ENCODE measurements at regions not wholly inside any gene's neighbourhood (a gene's known extent, or its start where the extent isn't known, plus 50 kb on each side); places are given as distances from the start of the nearest gene placed in this dataset.

DNA sequence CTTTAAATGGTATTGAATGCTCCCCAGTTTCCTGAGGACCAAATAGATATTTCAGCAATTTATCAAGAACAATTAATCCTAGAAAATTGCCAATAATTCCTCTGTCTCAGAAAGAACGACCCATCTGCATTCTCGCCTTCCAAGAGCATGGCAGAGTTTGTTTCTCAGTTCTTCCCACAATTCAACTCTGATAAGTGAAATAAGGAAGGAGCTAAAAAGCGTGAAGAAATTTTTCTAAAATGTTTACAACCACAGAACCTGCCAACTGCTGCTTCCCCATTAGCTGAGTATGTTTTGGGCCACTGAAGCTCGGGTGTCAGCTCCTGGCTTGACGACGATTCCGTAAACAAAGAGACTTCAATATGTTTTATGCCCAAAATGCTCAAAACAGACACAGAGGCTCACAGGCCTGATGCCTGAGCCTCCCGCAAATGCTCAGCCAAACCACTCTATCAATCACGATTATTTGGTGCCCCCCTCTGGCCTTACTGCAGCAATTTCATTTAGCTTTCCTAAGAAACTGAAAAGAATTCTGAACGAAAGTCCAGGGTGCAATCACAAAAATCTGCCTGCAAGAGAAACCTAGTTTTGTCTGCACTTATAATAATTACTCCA is 259.2 kb upstream of the CCDC54 start:
- DNase-seq, result peak; percentile 82

GRCh38 chr3:107124885-107125284 is 252.4 kb upstream of the CCDC54 start:
- peak; percentile 64 for DNase-seq

- DNase-seq, result no peak
These were observed 248.3 kb upstream of the CCDC54 start for GRCh38 chr3:107128946-107129345.

DNA sequence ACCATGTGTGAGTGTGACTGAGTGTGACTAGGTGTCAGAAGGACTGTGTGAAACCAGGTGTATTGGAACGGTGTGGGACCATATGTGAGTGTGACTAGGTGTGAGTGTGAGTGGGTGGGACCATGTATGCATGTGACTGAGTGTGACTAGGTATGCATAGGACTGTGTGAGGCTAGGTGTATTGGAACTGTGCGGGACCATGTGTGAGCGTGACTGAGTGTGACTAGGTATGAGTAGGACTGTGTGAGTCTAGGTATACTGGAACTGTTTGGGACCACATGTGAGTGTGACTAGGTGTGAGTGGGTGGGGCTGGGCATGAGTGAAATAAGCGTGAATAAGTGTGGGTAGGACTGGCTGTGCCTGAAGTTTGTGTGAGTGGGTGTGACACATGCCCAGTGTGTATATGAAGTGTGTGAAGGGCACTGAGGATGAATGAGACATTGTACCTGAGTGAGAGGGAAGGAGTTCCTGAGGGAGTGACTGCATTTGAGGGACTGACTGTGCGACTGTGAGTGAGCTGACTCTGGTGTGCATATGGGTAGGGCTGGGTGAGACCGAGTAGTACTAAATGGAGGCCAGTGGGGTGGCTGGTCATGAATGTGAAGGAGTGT is 247.0 kb upstream of the CCDC54 start:
- no peak for DNase-seq

DNA sequence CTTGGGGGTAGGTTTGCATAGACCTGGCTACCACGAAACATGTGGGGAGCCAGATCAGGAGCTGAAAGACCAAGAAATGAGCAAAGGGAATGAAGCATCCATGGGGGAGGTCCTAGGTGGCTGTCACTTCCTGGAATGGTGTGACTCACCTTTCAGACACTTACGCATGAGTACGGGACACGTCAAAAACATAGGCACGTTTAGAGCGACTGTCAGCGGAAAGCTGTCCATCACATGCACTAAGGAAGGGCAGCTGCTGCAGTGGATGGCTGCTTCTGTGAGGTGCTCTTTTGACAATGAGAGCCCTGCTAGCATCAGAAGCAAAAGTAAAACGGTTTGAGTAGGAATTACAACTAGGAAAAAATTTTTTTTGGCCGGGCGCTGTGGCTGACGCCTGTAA is 244.6 kb upstream of the CCDC54 start:
- no peak for DNase-seq

DNA sequence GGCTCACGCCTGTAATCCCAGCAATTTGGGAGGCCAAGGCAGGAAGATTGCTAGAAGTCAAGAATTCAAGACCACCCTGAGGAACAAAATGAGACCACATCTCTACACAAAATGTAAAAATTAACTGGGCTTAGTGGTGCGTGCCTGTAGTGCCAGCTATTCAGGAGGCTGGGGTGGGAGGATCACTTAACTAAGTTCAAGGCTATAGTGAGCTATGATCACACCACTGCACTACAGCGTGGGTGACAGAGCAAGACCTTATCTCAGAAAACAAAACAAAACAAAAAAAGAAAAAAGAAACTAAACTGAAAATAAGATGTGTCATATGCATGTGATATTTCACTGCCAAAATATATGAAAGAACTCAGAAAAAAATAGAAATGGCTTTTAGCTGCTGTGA is 243.3 kb upstream of the CCDC54 start:
- peak; percentile 55 for DNase-seq

GRCh38 chr3:107142171-107142570 is 235.1 kb upstream of the CCDC54 start:
- no peak for DNase-seq

GRCh38 chr3:107142786-107143575 is 234.3 kb upstream of the CCDC54 start:
- no peak for DNase-seq

GRCh38 chr3:107150675-107151074 is 226.6 kb upstream of the CCDC54 start:
- DNase-seq, result no peak

- no peak for DNase-seq
These were observed 223.3 kb upstream of the CCDC54 start for GRCh38 chr3:107153981-107154380.

DNA sequence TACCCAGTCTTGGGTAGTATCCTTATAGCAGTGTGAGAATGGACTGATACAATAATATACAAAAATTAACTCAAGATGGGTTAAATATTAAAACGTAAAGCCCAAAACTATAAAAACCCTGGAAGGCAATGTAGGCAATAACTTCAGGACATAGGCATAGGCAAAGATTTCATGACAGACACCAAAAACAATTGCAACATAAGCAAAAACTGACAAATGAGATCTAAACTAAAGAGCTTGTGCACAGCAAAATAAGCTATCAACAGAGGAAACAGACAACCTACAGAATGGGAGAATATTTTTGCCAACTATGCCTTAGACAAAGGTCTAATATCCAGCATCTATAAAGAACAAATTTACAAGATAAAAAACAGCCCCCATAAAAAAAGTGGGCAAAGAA is 204.8 kb upstream of the CCDC54 start:
- DNase-seq, result no peak

DNA sequence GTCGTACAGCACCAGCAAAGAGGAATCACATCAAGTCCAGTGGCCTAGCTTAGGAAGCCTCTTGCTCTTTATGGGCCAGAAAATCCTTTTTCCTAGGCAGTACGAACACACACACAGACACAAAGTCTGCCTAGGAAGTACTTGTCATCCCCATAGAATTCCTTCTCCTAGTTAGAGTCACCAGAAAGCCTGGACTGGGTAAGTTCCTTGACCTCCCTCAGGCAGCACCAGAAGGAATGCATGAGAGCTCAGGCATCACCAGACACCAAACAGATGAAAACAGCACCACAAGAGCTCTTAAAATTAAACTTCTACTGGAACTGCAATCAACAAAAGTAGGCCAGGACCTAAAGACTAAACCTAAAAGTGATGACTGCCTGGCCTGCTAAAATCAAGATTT is 192.9 kb upstream of the CCDC54 start:
- DNase-seq, result no peak

GRCh38 chr3:107188262-107188661 is 189.0 kb upstream of the CCDC54 start:
- no peak for DNase-seq

DNA sequence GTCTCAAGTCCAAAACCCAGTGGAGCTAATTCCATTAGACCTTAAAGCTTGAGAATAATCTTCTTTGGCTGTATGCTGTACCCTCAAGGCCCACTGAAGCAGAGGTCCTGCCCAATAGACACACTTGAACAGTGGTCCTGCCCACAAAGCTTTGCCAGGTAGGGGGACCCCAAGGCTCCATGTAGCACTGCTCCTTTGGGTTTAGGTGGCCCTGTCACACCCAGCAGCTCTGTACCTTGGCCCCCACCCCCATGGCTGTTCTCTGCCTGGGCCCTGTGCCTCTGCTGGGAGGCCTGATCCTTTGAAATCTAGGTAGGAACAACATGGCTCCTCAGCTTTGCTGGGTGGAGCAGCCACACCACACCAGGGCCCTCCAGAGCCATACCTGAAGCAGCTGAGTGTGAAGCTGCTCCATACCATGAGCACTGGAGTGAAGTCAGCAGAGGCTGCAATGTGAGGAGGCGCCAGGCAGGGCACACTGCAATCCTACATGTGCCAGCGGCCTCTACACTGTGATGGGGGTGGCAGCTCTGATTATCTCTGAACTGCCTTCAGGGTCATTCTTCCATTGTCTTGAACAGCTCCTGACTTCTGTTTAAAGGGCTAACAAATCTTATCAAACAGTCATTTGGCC is 188.0 kb upstream of the CCDC54 start:
- no peak for DNase-seq

DNA sequence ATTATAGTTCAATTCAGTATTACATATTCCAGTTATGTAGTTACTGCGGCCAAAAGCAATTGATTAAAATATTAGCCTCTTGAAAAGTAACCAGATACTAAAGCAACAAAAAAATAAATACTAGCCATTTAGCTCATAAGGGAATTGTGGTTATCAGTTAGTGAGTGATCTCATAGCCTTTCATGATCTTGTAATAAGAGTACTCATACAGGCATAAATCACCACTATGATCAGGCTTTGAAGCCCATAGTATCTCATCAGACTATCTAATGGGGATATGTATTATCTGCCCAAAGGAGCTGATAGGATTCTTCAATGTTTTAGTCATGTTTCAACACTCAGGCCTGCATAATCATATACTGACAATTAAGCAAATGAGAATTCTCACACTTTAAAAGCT is 184.1 kb upstream of the CCDC54 start:
- DNase-seq, result no peak

DNA sequence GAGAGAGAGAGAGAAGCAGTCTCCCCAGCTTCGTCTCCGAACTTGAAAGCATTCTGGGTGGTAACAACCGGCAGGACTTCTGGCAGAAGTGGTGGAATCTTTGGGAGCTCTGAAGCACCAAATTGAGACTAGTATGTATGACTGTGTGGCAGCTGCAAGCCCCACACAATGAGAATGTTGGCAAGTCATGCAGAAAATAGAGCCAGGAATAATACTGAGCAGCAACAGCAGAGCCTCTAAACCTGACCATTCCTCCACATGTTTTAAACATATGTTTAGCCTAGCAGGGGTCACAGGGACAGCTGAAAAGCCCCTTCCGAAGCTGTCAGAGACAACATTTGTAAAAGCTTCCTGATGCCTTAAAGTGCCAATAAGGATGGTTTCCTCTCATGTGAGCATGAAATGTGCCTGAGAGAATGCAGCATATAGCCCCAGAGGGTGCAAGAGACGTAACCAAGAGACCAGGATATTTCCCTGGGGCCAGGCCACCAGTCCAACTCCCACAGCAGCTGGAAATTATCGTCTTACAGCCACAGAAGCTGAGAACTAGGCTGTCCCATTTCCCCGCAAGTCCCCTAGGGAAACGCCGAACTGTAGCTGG is 178.6 kb upstream of the CCDC54 start:
- DNase-seq, result no peak

GRCh38 chr3:107201146-107201545 is 176.1 kb upstream of the CCDC54 start:
- DNase-seq, result no peak

- peak; percentile 6 for DNase-seq
These were observed 174.4 kb upstream of the CCDC54 start for GRCh38 chr3:107202885-107203284.

DNA sequence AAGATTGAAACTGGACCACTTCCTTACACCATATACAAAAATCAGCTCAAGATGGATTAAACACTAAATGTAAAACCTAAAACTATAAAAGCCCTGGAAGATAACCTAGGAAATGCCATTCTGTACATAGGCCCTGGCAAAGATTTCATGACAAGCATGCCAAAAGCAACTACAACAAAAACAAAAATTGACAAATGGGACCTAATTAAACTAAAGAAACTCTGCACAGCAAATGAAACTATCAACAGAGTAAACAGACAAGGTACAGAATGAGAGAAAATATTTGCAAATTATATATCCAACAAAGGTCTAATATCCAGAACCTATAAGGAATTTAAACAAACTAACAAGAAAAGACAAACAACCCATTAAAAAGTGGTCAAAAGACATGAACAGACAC is 173.1 kb upstream of the CCDC54 start:
- no peak for DNase-seq

GRCh38 chr3:107205358-107205757 is 171.9 kb upstream of the CCDC54 start:
- DNase-seq, result no peak

- peak; percentile 70 for DNase-seq
These were observed 171.1 kb upstream of the CCDC54 start for GRCh38 chr3:107206141-107206540.

DNA sequence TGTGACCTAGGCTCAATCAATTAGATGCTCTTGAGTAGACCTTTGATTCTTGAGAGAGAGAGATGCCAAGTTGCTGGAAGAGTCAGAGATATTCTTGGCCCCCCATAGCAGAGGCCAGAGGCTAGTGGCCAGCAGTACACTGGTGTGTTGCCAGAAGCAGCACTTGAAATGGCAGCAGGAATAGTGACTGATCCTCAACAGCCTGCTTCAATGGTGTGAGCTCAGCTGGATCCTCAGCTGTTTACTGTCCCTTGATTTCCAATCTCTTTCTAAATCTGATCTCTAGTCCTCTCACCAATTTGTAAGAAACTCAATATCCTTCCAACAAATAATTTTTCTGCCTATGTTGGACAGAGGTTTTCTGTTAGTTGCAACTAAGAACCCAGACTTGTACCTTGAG is 170.3 kb upstream of the CCDC54 start:
- no peak for DNase-seq

DNA sequence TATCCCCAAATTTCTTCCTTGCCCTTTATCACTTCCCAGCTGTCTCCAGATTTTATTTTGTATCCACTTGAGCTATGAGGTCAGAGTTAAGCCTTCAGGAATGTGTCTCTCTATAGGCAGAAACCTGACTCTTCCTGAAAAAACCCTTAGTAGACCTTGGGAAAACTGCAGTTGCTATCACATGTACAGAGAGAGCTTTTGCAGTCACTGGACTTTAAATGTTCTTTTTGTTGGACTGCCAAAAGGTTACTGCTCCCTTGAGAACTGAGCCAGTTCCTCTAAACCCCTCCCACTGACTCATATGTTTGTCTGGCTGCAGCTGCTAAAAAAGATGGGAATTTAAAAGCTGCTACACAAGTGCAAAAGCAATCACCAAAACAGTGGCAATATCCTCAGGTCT is 169.1 kb upstream of the CCDC54 start:
- DNase-seq, result peak; percentile 3
